Erythroblast (primary cell): ENCODE measurements at regions not wholly inside any gene's neighbourhood (a gene's known extent, or its start where the extent isn't known, plus 50 kb on each side); places are given as distances from the start of the nearest gene placed in this dataset.

ENCODE experiments used
- DNase-seq, 2 experiments: peaks; one replicate each; lab custom pipeline; 2025; lab: John Stamatoyannopoulos, UW
- GATA1 ChIP-seq: IDR thresholded peaks from 2 replicates; pipeline ENCODE4 v1.6.1; 2011; ENCODE audit warnings: low read depth, mild to moderate bottlenecking, control low read depth, low read length, moderate library complexity
- POLR2A ChIP-seq: IDR thresholded peaks from 2 replicates; pipeline ENCODE4 v1.6.1; 2011; ENCODE audit warnings: mild to moderate bottlenecking, low read length

DNA sequence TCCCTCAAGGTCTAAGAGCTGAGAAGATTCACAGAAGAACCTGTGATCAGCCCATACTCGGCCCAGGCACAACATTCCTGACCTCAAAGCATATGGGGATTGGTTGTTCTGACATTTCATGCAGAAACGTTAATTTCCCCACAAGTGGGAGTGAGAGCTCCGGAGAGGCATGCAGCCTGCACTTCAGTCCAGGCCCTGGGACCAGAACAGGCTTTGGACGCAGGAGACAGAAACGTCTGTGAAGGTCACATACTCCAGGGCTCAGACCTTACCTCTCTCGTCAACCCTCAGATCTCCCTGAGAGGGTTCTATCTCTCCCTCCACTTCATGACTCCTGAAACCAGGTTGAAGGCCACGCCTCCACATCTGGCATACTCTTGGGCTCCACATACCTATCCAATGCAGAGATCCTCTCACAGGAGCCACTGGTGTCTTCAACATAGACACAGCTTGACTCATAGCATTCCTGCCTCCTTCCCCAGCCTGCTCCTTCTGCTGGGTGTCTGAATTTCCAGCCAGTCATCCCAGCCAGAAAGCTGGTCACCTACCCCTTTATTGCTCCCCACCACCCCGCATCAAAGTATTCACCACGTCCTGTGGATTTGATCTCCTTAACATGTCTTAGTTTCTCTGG lies 149.2 kb downstream of the OMA1 start:
- DNase-seq = no peak
- TF ChIP-seq GATA1 = no peak

GRCh38 chr1:58396150-58396549 lies 150.4 kb downstream of the OMA1 start:
- TF ChIP-seq POLR2A = no peak
- TF ChIP-seq GATA1 = no peak

DNA sequence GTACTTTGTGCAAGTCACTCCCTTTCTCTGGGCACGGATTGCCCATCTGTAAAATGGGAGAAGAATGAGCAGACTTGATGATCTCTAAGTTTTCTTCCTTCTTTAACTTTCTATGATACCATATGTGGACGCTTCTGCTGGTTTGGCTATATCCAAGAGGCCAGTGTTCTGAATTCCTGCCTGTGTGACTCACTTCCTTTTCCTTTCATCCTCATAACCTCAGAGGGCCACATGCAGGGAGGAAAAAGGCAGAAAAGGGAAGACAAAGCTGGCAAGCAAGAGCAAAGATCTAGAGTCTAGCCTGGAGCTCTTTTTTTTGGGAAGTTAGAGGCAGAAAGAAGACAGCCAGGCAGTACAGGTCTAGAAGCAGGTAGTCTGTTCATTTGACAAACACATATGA lies 151.2 kb downstream of the OMA1 start:
- TF ChIP-seq POLR2A = no peak
- no peak for TF ChIP-seq GATA1
- DNase-seq = no peak

More at GRCh38 chr1:58396150-58396549, 150.4 kb downstream of the OMA1 start:
- DNase-seq = no peak

DNA sequence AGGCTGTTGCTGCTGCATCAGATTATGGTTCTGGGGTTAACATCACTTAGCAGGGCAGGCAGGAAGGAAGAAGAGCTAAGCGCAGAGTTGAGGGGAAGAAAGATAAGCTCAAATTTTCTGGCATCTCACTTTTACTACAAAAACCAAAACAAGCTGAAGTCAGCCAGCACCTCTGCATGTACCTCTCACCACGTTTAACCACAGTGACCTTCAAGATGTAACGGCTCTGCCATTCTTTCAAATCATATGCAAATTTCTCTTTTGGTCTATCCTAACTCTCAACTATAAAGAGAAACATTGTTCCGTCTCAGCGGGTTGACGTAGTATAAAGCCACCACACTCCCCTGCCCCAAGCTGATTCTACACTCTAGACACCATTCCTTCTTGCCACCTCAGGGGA lies 154.4 kb downstream of the OMA1 start:
- TF ChIP-seq GATA1 (no peak), POLR2A (no peak)
- no peak for DNase-seq

GRCh38 chr1:58391514-58391913 lies 155.0 kb downstream of the OMA1 start:
- DNase-seq = no peak
- TF ChIP-seq GATA1 = no peak
- TF ChIP-seq POLR2A = no peak

DNA sequence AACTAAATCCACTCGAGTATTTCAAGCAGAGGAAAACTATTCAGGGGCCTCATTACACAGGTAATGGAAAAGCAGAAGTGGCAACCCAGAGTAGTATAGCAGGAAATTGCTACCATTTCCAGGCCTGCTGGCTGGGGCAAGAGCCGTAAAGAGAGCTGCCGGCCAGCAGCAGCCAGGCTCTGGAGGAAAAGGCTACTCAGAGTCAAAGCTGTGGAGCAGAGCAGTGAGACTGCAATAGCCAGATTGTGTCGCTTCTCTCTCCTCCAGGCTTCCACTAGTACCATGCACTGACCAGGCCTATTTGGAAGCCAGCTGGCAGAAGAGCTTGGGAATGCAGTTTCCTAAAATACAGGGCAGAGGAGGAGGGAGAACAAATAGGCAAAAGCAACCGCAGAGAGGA lies 155.5 kb downstream of the OMA1 start:
- TF ChIP-seq POLR2A (no peak), GATA1 (no peak)
- no peak for DNase-seq

- no peak for DNase-seq
- no peak for TF ChIP-seq GATA1
- no peak for TF ChIP-seq POLR2A
Measured at GRCh38 chr1:58390091-58390490, 156.4 kb downstream of the OMA1 start.

GRCh38 chr1:58380345-58380744 lies 166.2 kb downstream of the OMA1 start:
- no peak for DNase-seq
- TF ChIP-seq POLR2A = no peak
- no peak for TF ChIP-seq GATA1

GRCh38 chr1:58367217-58367616 lies 179.3 kb downstream of the OMA1 start:
- no peak for DNase-seq
- TF ChIP-seq POLR2A (no peak), GATA1 (no peak)

GRCh38 chr1:58365328-58365727 lies 181.2 kb downstream of the OMA1 start:
- DNase-seq = no peak
- TF ChIP-seq GATA1 = no peak
- TF ChIP-seq POLR2A = no peak

GRCh38 chr1:58363585-58363984 lies 182.9 kb downstream of the OMA1 start:
- TF ChIP-seq POLR2A = no peak
- TF ChIP-seq GATA1 = no peak
- no peak for DNase-seq

DNA sequence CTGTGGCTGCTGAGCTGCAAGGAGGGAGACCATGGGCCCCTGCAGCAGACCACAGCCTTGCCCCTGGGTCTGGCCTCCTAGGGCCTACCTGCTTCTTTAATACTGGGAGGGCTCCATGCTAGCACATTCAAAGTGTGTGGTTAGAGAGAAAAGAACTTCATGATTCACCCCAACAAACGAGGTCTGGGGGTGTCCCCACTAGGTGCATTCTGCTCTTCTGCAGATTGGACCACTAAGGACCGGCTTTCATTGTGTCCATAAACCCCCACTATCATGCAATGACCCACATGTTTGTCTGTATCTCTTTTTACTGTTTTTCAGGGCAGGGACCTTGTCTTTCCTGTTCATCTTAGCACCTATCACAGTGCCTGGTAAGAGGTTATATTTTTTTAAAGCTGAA lies 185.4 kb downstream of the OMA1 start:
- DNase-seq = no peak
- no peak for TF ChIP-seq GATA1
- TF ChIP-seq POLR2A = no peak

DNA sequence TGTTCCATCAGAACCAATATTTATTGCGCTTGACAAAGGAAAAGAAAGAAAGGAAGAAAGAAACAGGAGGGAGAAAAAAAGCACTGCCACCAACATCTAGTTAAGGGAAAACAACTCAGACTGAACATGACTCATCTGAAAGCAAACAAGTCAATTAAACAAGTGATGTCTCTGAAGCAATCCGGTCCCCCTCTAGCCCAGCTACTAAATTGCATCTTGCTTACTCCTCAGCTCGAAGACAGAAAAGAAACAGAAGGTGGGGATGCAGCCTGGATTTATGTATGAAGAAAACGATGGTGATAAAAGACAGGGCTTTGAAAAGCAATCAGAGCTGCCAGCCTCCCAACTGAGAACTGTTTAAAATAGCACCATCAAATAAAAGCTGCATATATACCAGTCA lies 188.2 kb downstream of the OMA1 start:
- no peak for DNase-seq
- TF ChIP-seq GATA1 = no peak
- TF ChIP-seq POLR2A = no peak

GRCh38 chr1:58356402-58356801 lies 190.1 kb downstream of the OMA1 start:
- no peak for TF ChIP-seq POLR2A
- no peak for TF ChIP-seq GATA1
- DNase-seq = no peak

GRCh38 chr1:58353168-58353567 lies 193.4 kb downstream of the OMA1 start:
- no peak for TF ChIP-seq GATA1
- no peak for TF ChIP-seq POLR2A
- DNase-seq = no peak

- TF ChIP-seq POLR2A = no peak
- TF ChIP-seq GATA1 = no peak
Measured at GRCh38 chr1:58352476-58353092, 193.9 kb downstream of the OMA1 start.

More at GRCh38 chr1:58352476-58353092, 193.9 kb downstream of the OMA1 start:
- DNase-seq = no peak
